GM12891 (cell line): ENCODE measurements at regions not wholly inside any gene's neighbourhood (a gene's known extent, or its start where the extent isn't known, plus 50 kb on each side); places are given as distances from the start of the nearest gene placed in this dataset.

ENCODE experiments used
- POLR2A ChIP-seq: IDR thresholded peaks from 2 replicates; pipeline ENCODE4 v1.6.1; 2011; ENCODE audit warnings: low read depth, low read length, control low read depth
- SPI1 ChIP-seq: IDR thresholded peaks from 2 replicates; pipeline ENCODE4 v1.6.1; 2011; ENCODE audit warnings: low read depth, low read length, control low read depth

GRCh38 chr3:165658027-165658426 lies 179.2 kb downstream of the BCHE start:
- TF ChIP-seq SPI1 (no peak), POLR2A (no peak)
